Stimulated activated CD4-positive, alpha-beta T cell treated with anti-CD3 and anti-CD28 coated beads, Interleukin-12 subunit alpha, Interleukin-12 subunit beta, amount 100 ng/mL, for 48 hours (primary cell): ENCODE measurements at regions not wholly inside any gene's neighbourhood (a gene's known extent, or its start where the extent isn't known, plus 50 kb on each side); places are given as distances from the start of the nearest gene placed in this dataset.

ENCODE experiments used
- DNase-seq, 3 donors: peaks; one replicate each; pipeline ENCODE4 v3.0.0-alpha.2; 2020; ENCODE audit warnings: low read depth in 2 of 3, low spot score in 1 of 3

DNA sequence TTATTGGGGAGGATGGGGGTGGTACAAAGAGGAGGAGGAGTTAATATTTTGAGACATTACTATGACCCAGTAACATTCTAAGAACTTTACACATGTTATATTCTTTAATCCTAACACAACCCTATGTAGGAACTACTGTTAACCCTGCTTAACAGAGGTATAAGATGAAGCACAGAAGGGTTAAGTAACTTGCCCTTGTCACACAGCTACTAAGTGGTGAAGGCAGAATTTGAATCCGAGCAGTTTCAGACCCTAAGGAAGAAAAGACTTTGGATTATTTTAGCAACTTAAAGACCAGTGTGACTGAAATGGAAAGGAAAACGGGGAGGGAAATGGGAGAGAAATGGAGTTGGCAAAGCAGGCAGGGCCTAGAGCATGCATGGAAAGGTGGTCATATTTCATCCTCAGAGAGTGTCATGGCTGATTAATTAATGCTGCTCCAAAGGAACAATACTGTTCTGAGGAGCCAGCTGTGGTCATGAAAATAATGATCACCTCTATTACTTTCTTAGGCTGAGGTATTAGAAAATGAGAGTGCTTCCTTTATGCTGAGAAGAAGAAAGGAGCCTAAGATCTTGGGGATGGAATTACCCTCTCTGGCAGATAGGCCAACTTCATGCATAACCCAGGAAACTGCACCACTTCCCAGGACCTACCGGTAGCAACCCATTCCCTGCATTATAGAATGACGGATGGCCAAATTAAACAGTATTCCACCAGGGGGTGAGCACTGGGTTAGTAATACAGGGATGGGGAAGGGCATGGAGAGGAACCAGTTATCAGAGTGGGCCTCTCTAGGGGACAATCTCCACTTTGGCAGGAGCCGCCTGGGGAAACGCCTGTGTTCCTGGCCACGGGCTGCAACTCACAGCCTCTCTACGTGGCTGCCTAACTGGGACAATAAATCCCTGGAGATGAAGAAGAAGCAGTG is 50.1 kb upstream of the TNFAIP3 start:
- DNase-seq: no peak
